ENCODE measurements at regions not wholly inside any gene's neighbourhood (a gene's known extent, or its start where the extent isn't known, plus 50 kb on each side); places are given as distances from the start of the nearest gene placed in this dataset.

GRCh38 chr3:127389420-127389819, 101.6 kb upstream of the PRR20G start:
- intact Hi-C loops (cut with DNase I) = no loop called here
- DNase-seq (ENCODE audit: low spot score) = no peak

- DNase-seq (ENCODE audit: low spot score) = no peak
- intact Hi-C loops (cut with DNase I) = no loop called here
These were observed 100.6 kb upstream of the PRR20G start for GRCh38 chr3:127388427-127388826.

DNA sequence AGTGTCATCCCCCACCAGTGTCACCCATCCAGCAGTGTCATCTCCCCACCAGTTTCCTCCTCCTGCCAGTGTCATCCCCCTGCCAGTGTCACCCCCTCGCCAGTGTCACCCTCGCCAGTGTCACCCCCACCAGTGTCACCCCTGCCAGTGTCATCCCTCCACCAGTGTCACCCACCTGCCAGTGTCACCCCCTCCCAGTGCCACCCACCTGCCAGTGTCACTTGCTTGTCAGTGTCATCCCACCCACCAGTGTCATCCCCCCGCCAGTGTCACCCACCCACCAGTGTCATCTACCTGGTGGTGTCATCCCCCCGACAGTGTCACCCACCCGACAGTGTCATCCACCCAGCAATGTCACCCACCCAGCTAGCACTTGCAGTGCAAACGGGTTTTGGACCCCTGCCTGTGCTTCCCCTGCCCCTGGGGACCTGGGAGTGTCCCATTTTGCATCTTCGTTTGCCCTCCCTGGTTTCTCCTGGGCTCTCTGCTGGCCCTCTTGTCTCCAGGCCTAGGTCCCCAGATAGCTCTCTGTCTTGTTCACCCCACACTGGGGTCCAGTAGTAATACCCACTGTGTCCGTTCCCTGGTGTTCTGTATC, 99.8 kb upstream of the PRR20G start:
- DNase-seq (ENCODE audit: low spot score) = no peak
- intact Hi-C loops (cut with DNase I) = no loop called here

DNA sequence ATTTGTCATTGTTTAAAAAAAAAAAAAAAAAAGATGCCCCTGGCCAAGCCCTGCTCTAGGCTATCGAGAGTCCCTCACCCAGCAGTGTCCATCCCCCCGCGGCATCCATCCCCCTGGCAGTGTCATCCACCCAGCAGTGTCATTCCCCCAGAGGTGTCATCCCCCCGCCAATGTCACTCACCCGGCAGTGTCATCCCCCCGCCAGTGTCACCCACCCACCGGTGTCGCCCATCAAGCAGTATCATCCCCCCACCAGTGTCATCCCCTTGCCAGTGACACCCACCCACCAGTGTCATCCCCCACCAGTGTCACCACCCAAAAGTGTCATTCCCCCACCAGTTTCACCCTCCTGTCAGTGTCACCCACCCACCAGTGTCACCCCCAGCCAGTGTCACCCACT, 99.3 kb upstream of the PRR20G start:
- intact Hi-C loops (cut with DNase I) = no loop called here

DNA sequence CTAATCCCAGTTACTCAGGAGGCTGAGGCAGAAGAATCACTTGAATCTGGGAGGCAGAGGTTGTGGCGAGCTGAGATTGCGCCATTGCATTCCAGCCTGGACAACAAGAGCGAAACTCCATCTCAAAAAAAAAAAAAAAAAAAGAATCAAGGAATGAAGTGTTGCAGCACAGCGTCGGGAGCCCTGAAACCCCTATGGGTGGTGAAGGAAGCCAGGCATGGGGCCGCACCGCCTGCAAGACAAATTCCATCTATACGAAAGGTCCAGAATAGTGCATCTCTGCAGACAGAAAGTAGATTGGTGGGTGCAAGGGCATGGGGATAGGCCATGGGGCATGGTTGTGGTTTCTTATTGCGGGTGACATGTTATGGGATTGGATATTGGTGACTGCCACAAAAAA, 98.6 kb upstream of the PRR20G start:
- intact Hi-C loops (cut with DNase I) = no loop called here
- DNase-seq (ENCODE audit: low spot score) = no peak

More for the DNA sequence above, 99.3 kb upstream of the PRR20G start:
- no peak for DNase-seq (ENCODE audit: low spot score)

DNA sequence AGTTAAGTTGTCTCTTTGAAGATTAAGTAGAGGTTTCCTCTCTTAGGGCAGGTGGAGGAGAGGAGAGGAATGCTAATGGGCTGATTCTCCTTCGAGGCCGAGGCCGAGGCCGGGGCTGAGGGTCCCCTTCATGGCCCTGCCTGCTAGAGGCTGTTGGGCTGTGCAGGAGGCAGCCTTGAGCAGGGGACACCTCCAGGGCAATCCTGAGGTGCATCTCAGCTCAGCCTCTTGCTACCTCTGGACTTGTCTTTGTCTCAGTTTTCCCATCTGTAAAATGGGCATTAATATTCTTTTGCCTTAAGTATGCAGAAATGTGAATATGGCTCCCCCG, 97.7 kb upstream of the PRR20G start:
- DNase-seq (ENCODE audit: low spot score) = no peak
- intact Hi-C loops (cut with DNase I) = no loop called here

DNA sequence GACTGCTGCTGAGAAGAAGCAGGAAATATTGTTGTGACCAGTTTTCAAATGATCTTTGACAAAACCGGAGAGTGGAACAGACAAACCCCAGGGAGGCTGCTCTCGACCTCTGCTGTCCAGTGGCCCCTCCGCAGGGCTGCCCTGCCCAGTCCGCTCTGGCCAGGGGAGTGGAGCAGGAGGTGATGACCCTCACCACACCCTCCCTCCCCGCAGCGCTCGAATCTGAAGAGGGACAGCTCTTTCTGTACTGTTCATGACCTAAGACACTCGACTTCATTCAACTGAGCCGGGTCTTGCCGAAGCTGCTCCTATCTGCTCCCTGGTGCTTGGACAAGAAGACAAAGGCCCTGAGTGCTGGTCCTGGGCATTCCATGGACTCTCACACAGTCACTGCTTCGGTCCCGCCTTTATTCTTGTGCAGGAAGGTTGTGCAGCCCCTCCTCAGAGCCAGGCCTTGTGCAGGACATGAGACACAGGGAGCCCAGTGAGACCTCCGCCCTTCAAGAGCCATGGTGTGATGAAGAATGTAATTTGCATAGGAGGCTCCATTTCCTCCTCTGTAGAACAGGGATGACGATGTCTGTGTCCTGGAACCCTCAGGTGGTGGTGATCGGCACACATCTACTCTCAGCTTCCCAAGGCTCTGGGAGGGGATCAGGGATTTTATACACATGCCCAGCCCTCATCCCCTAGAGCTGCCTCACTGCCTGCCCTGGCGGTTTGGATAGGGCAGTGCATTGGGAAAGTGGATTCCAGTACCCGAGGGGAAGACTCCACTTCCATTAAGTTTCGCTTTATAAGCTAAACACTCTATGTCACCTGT, 97.1 kb upstream of the PRR20G start:
- intact Hi-C loops (cut with DNase I) = no loop called here
- DNase-seq (ENCODE audit: low spot score) = no peak

- intact Hi-C loops (cut with DNase I) = no loop called here
- no peak for DNase-seq (ENCODE audit: low spot score)
These were observed 95.9 kb upstream of the PRR20G start for GRCh38 chr3:127383656-127384179.

GRCh38 chr3:127377801-127378655, 90.2 kb upstream of the PRR20G start:
- intact Hi-C loops (cut with DNase I) = no loop called here
- DNase-seq (ENCODE audit: low spot score) = no peak

DNA sequence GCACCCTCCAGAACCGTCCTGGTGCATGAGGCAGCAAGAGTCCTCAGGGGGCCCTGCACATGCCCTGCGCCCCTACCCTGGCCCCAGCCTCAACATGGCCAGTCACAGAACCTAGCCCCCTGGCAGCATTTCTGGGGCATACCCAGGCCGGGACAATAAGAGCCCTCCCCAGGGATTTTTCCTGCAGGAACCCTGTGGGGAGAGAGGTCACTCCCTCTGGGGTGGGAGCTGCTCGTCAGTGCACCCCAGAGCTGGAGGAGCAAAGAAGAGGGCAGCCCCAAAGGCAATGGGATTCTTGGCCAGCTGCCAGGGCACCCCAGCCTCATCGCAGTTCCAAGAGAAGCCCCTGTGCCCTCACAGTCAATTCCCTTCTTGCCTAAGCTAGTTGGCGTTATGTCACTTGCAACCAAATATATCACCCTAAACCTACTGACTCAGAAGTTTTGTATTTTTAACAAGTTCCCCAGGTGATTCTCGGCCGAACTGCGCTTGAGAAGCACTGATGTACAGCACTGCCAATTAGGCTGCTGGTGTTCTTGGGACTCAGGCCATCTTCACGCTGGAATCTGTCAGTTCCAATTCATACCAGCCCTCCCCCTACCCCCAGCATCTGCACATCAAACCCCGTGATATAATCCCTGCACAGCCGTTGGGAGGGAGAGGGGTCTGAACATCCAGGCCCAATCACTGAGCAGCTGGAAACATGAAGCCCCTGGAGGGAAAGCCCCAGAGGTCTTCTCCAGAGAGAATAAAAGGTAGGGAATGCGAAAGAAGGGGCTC, 87.5 kb upstream of the PRR20G start:
- no peak for DNase-seq (ENCODE audit: low spot score)
- intact Hi-C loops (cut with DNase I) = no loop called here

DNA sequence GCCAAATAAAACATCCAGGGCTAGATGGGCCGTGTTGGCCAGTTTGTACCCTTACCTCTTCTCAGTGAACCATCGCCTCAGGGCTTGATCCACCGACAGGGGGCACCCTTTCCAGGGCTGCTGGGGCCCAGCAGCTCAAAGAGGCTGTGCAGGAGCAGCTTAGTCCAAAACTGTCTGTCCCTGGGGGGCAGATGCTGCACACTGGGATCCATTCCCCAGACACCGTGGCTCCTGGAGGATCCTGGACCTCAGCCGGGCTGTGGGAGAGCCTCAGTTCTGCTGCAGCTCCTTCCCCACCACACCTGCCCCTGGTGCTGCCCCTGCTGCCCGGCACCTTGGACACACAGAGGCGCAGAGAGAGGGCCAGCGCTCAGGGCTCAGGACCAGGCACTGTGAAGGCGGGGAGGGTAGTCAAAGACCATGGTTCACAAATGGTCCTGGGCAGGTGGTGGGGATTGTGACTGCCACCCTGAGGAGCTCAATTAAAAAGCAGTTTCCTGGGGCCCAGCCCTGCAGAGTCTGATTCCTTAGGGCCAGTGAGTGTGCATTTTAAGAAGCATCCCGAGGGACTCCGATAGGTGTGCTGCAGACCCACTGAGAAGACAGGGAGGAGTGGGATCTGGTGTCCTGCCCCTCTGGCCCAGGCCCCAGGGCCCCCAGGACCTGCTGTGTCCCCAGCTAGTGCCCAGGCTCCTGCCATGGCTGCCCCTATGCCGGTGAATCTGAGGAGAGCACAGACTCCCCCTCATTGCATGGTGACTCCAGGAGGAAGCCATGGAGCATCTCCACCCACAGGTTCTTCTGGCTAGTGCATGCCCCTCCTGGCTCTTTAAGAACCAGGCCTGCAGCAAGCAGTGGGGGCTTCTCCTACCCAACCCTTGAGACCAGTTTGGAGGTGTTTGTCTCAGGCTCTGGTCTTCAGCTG, 86.5 kb upstream of the PRR20G start:
- DNase-seq (ENCODE audit: low spot score) = no peak
- intact Hi-C loops (cut with DNase I) = no loop called here

GRCh38 chr3:127373441-127374085, 85.7 kb upstream of the PRR20G start:
- DNase-seq (ENCODE audit: low spot score) = no peak
- intact Hi-C loops (cut with DNase I) = no loop called here

DNA sequence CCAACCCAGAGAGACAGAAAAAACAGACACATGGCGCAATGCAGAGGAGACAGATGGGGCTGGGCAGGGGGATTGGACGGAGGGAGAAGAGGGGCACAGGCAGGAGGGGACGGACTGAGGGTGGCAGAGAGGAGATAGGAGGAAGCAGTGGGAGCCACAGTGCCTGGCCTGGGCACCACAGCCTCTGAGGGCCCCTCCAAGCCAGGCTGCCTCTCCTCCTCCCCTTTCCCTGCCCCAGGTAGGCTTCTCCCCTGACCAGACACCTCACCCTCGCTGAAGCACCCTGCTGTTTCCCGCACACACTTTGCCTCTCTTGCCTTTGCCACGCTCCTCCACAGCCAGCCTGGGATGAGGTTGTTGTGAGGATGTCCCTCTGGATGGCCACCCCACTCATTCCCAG, 84.0 kb upstream of the PRR20G start:
- intact Hi-C loops (cut with DNase I) = no loop called here
- no peak for DNase-seq (ENCODE audit: low spot score)

GRCh38 chr3:127371334-127371733, 83.5 kb upstream of the PRR20G start:
- DNase-seq (ENCODE audit: low spot score) = no peak
- intact Hi-C loops (cut with DNase I) = no loop called here

- intact Hi-C loops (cut with DNase I) = no loop called here
- DNase-seq (ENCODE audit: low spot score) = no peak
These were observed 83.1 kb upstream of the PRR20G start for GRCh38 chr3:127370906-127371305.

DNA sequence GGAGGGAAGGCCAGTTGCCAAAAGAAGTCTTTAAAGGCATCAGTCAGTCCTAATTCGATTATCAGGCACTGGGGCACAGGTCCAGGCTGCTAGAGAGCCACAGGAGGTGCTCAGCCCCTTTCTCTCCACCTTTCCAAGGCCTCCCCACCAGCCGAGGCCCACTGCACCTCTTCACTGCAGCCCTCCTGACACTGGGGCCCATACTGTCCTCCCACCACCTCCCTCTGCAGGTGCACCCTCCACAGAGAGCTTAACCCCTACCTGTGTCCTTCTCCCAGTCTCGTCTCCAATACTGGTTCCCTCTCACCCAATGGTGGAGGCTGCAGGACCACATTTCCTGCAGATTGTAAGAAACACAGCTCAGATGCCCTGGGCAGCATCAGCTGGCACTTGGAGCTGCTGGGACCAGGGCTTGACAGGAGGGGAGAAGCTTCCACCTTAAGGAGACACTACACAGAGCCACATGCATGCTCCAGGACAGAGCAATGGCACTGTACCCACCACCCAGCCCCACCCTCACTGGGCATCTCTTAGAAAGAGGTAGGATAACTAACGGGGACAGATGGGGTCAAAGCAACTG, 81.6 kb upstream of the PRR20G start:
- intact Hi-C loops (cut with DNase I) = no loop called here
- no peak for DNase-seq (ENCODE audit: low spot score)

- DNase-seq (ENCODE audit: low spot score) = no peak
These were observed 80.6 kb upstream of the PRR20G start for GRCh38 chr3:127368186-127369032.

More at GRCh38 chr3:127368186-127369032, 80.6 kb upstream of the PRR20G start:
- intact Hi-C loops (cut with DNase I) = no loop called here

Measured in cardiac septum (tissue), 1 donor.